DND-41 (cell line): ENCODE measurements at regions not wholly inside any gene's neighbourhood (a gene's known extent, or its start where the extent isn't known, plus 50 kb on each side); places are given as distances from the start of the nearest gene placed in this dataset.

Experiments used
- ATAC-seq: fragments of 200-7000 bp; cut with Tn5 transposase; 3 replicates; pipeline ENCODE4 v1.9.1; 2021; ENCODE audit warnings: low read depth; ENCODE audit not compliant: insufficient read depth
- DNase-seq: peaks from one replicate; pipeline ENCODE4 v3.0.0-alpha.2; 2020
- H2AFZ ChIP-seq: 2 replicates; pipeline ENCODE4 v1.6.0; 2012; ENCODE audit warnings: low read depth, low read length
- H3K27ac ChIP-seq: 2 replicates; pipeline ENCODE4 v1.5.1; 2012; ENCODE audit warnings: low read length, inconsistent platforms
- H3K27me3 ChIP-seq: fragments of 200-600 bp; sonication (generic); 2 replicates; pipeline ENCODE4 v1.6.0; 2012; ENCODE audit warnings: low read length, mild to moderate bottlenecking, inconsistent platforms; ENCODE audit not compliant: insufficient read depth, poor library complexity
- H3K36me3 ChIP-seq: 2 replicates; pipeline ENCODE4 v1.5.1; 2012; ENCODE audit warnings: low read length, inconsistent platforms; ENCODE audit not compliant: insufficient read depth
- H3K4me1 ChIP-seq: 2 replicates; pipeline ENCODE4 v1.5.1; 2012; ENCODE audit warnings: mild to moderate bottlenecking, low read length; ENCODE audit not compliant: insufficient read depth
- H3K4me2 ChIP-seq: 2 replicates; pipeline ENCODE4 v1.6.0; 2012; ENCODE audit warnings: mild to moderate bottlenecking, moderate library complexity, low read length, inconsistent platforms; ENCODE audit not compliant: insufficient read depth
- H3K4me3 ChIP-seq, 2 experiments: fragments of 200-600 bp in 1 of 2; shearing (Covaris generic) in 1 of 2; 2 replicates each; pipeline ENCODE4 v1.5.1; 2012 to 2016; ENCODE audit warnings: inconsistent platforms in 2 of 2, low read length in 2 of 2, mild to moderate bottlenecking in 2 of 2, low read depth in 1 of 2, moderate library complexity in 1 of 2
- H3K79me2 ChIP-seq: 2 replicates; pipeline ENCODE4 v1.6.0; 2012; ENCODE audit warnings: low read length, inconsistent platforms; ENCODE audit not compliant: insufficient read depth
- H3K9ac ChIP-seq: 2 replicates; pipeline ENCODE4 v1.6.0; 2012; ENCODE audit warnings: low read depth, mild to moderate bottlenecking, inconsistent platforms, low read length, moderate library complexity
- H3K9me3 ChIP-seq: 2 replicates; pipeline ENCODE4 v1.5.1; 2012; ENCODE audit warnings: low read length, moderate library complexity, mild to moderate bottlenecking, inconsistent platforms; ENCODE audit not compliant: insufficient read depth, severe bottlenecking
- H4K20me1 ChIP-seq: 2 replicates; pipeline ENCODE4 v1.6.0; 2012; ENCODE audit warnings: low read length; ENCODE audit not compliant: insufficient read depth
- CTCF ChIP-seq: IDR thresholded peaks from 2 replicates; pipeline ENCODE4 v1.5.1; 2012; ENCODE audit warnings: borderline replicate concordance, low read length, moderate library complexity, mild to moderate bottlenecking; ENCODE audit not compliant: poor library complexity, severe bottlenecking; ENCODE audit errors: extremely low read depth
- EZH2 ChIP-seq: IDR thresholded peaks from 3 replicates; pipeline ENCODE4 v1.6.1; 2012; ENCODE audit warnings: borderline replicate concordance, low read depth, mild to moderate bottlenecking, moderate library complexity, low read length, inconsistent platforms; ENCODE audit not compliant: severe bottlenecking

GRCh38 chr11:23749762-23750430 lies 747.0 kb upstream of the LUZP2 start:
- no peaks in the 10 kb centered on the region for H3K27me3 ChIP-seq
- no peak overlapping the region for H3K4me3 ChIP-seq
- H3K9me3 ChIP-seq = no peaks in the 10 kb centered on the region
- no peak overlapping the region for H3K27ac ChIP-seq
- DNase-seq (no peak), ATAC-seq (no peak)
- H3K36me3 ChIP-seq = no peaks in the 10 kb centered on the region
- no peaks in the 10 kb centered on the region for H3K4me1 ChIP-seq
- no peak for TF ChIP-seq EZH2
- TF ChIP-seq CTCF = no peak
- no peak overlapping the region for H2AFZ ChIP-seq
- H3K79me2 ChIP-seq = no peaks in the 10 kb centered on the region
- no peaks in the 10 kb centered on the region for H4K20me1 ChIP-seq
- H3K9ac ChIP-seq = no peak overlapping the region
- no peak overlapping the region for H3K4me2 ChIP-seq

- H3K27me3 ChIP-seq = no peaks in the 10 kb centered on the region
- H3K9ac ChIP-seq = no peak overlapping the region
- H3K79me2 ChIP-seq = no peaks in the 10 kb centered on the region
- no peaks in the 10 kb centered on the region for H4K20me1 ChIP-seq
- H3K4me2 ChIP-seq = no peak overlapping the region
- no peak for DNase-seq
- H3K36me3 ChIP-seq = no peaks in the 10 kb centered on the region
- H3K9me3 ChIP-seq = peaks cover 6% of the 10 kb centered on the region
- no peak overlapping the region for H3K27ac ChIP-seq
- TF ChIP-seq EZH2 (no peak), CTCF (no peak)
- no peak for ATAC-seq
- no peak overlapping the region for H2AFZ ChIP-seq
- no peak overlapping the region for H3K4me3 ChIP-seq
- no peaks in the 10 kb centered on the region for H3K4me1 ChIP-seq
These were observed 745.6 kb upstream of the LUZP2 start for GRCh38 chr11:23751280-23751679.

GRCh38 chr11:23755076-23755475 lies 741.8 kb upstream of the LUZP2 start:
- no peak for DNase-seq

More at GRCh38 chr11:23755076-23755475, 741.8 kb upstream of the LUZP2 start:
- no peaks in the 10 kb centered on the region for H3K27me3 ChIP-seq
- no peaks in the 10 kb centered on the region for H3K4me1 ChIP-seq
- H3K27ac ChIP-seq = no peak overlapping the region
- no peak overlapping the region for H3K4me2 ChIP-seq
- H2AFZ ChIP-seq = no peak overlapping the region
- H3K4me3 ChIP-seq = no peak overlapping the region
- TF ChIP-seq CTCF = no peak
- TF ChIP-seq EZH2 = no peak
- no peaks in the 10 kb centered on the region for H3K36me3 ChIP-seq
- ATAC-seq = no peak
- no peaks in the 10 kb centered on the region for H3K79me2 ChIP-seq
- H3K9me3 ChIP-seq = peaks cover 14% of the 10 kb centered on the region
- H3K9ac ChIP-seq = no peak overlapping the region
- H4K20me1 ChIP-seq = no peaks in the 10 kb centered on the region
